NOMO-1 treated with dmso at 0.1 percent for 144 hours (cell line): ENCODE measurements at regions not wholly inside any gene's neighbourhood (a gene's known extent, or its start where the extent isn't known, plus 50 kb on each side); places are given as distances from the start of the nearest gene placed in this dataset.
A peak's percentile ranks its signal among the peaks of the same experiment; 100 is the strongest.
"Not testable (repeated sequence)": the region's sequence is repeated elsewhere in the genome, so short reads cannot be mapped to it uniquely, and the experiment has no call there.

Experiments
- DNase-seq: peaks from one replicate; lab custom pipeline; 2025; ENCODE audit not compliant: unreplicated experiment; lab: John Stamatoyannopoulos, UW

- no peak for DNase-seq
These were observed 66.1 kb downstream of the FOXL3 start for GRCh38 chr7:356087-356486.

GRCh38 chr7:356691-357462 is 66.9 kb downstream of the FOXL3 start:
- no peak for DNase-seq

GRCh38 chr7:357531-358209 is 67.7 kb downstream of the FOXL3 start:
- no peak for DNase-seq

- no peak for DNase-seq
These were observed 68.4 kb downstream of the FOXL3 start for GRCh38 chr7:358352-358751.

GRCh38 chr7:359226-359765 is 69.3 kb downstream of the FOXL3 start:
- no peak for DNase-seq

- DNase-seq: no peak
These were observed 69.9 kb downstream of the FOXL3 start for GRCh38 chr7:359766-360361.

GRCh38 chr7:360454-361100 is 70.6 kb downstream of the FOXL3 start:
- no peak for DNase-seq

- not testable (repeated sequence) for DNase-seq
These were observed 71.2 kb downstream of the FOXL3 start for GRCh38 chr7:361182-361581.

- DNase-seq: no peak
These were observed 71.9 kb downstream of the FOXL3 start for GRCh38 chr7:361680-362401.

GRCh38 chr7:362402-363096 is 72.6 kb downstream of the FOXL3 start:
- peak; percentile 85 for DNase-seq

- no peak for DNase-seq
These were observed 73.7 kb downstream of the FOXL3 start for GRCh38 chr7:363626-364025.

GRCh38 chr7:364536-364935 is 74.6 kb downstream of the FOXL3 start:
- no peak for DNase-seq

- DNase-seq: no peak
These were observed 75.6 kb downstream of the FOXL3 start for GRCh38 chr7:365593-365992.

GRCh38 chr7:366161-366803 is 76.3 kb downstream of the FOXL3 start:
- DNase-seq: no peak

- no peak for DNase-seq
These were observed 77.5 kb downstream of the FOXL3 start for GRCh38 chr7:367351-367901.

GRCh38 chr7:368651-369475 is 78.9 kb downstream of the FOXL3 start:
- no peak for DNase-seq

GRCh38 chr7:369476-370258 is 79.7 kb downstream of the FOXL3 start:
- DNase-seq: no peak

- no peak for DNase-seq
These were observed 80.3 kb downstream of the FOXL3 start for GRCh38 chr7:370259-370625.
